ENCODE measurements at regions not wholly inside any gene's neighbourhood (a gene's known extent, or its start where the extent isn't known, plus 50 kb on each side); places are given as distances from the start of the nearest gene placed in this dataset.

DNA sequence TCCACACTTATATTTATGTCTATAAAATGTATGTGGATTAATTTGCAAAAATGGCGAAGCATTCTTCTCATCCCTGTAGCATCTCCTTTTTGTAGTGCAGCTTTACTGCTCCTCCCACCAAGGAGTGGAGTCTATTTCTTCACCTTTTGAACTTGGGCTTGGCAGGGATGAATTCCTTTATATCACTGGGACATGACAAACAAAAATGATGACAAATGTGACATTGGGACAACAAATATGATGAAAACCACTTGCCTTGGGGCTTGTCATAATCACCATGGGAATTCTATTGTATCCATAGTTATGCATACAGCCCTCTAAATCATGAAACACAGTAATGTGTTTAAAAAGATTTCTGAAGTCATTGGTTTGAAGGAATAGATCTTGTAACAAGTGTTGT, 155.0 kb downstream of the TNFSF18 start:
- no peak for TF ChIP-seq EZH2phosphoT487 (IDR thresholded peaks at IDR 0.05; ENCODE audit: insufficient read depth, low read depth)
- TF ChIP-seq EZH2 (IDR thresholded peaks at IDR 0.05; ENCODE audit: insufficient read depth, poor library complexity, severe bottlenecking), result no peak

All from GM23248 (cell line).